GM18526 (cell line): ENCODE measurements at regions not wholly inside any gene's neighbourhood (a gene's known extent, or its start where the extent isn't known, plus 50 kb on each side); places are given as distances from the start of the nearest gene placed in this dataset.

ENCODE experiments used
- POLR2A ChIP-seq: IDR thresholded peaks from 3 replicates; pipeline ENCODE4 v1.6.1; 2011; ENCODE audit not compliant: insufficient read length; ENCODE audit errors: extremely low read depth

GRCh38 chr14:22472935-22473854 is 115.8 kb downstream of the DAD1 start:
- no peak for TF ChIP-seq POLR2A

- no peak for TF ChIP-seq POLR2A
These were observed 116.6 kb downstream of the DAD1 start for GRCh38 chr14:22472466-22472865.

- no peak for TF ChIP-seq POLR2A
These were observed 117.4 kb downstream of the DAD1 start for GRCh38 chr14:22471545-22472121.

GRCh38 chr14:22469538-22470303 is 119.3 kb downstream of the DAD1 start:
- TF ChIP-seq POLR2A, result no peak

- no peak for TF ChIP-seq POLR2A
These were observed 120.2 kb downstream of the DAD1 start for GRCh38 chr14:22468830-22469229.

- TF ChIP-seq POLR2A, result no peak
These were observed 122.5 kb downstream of the DAD1 start for GRCh38 chr14:22466491-22466890.

GRCh38 chr14:22465201-22465840 is 123.7 kb downstream of the DAD1 start:
- TF ChIP-seq POLR2A, result no peak

GRCh38 chr14:22464422-22465142 is 124.4 kb downstream of the DAD1 start:
- TF ChIP-seq POLR2A, result no peak

- no peak for TF ChIP-seq POLR2A
These were observed 125.3 kb downstream of the DAD1 start for GRCh38 chr14:22463763-22464173.

GRCh38 chr14:22462923-22463322 is 126.1 kb downstream of the DAD1 start:
- TF ChIP-seq POLR2A, result no peak

- TF ChIP-seq POLR2A, result no peak
These were observed 128.4 kb downstream of the DAD1 start for GRCh38 chr14:22460461-22461195.

- TF ChIP-seq POLR2A, result no peak
These were observed 130.3 kb downstream of the DAD1 start for GRCh38 chr14:22458737-22459136.

- no peak for TF ChIP-seq POLR2A
These were observed 131.9 kb downstream of the DAD1 start for GRCh38 chr14:22456998-22457594.

GRCh38 chr14:22456421-22456820 is 132.6 kb downstream of the DAD1 start:
- TF ChIP-seq POLR2A, result no peak
